DMS53 (cell line): ENCODE measurements at regions not wholly inside any gene's neighbourhood (a gene's known extent, or its start where the extent isn't known, plus 50 kb on each side); places are given as distances from the start of the nearest gene placed in this dataset.
"Not testable (repeated sequence)": the region's sequence is repeated elsewhere in the genome, so short reads cannot be mapped to it uniquely, and the experiment has no call there.

Experiments used
- DNase-seq: peaks from one replicate; lab custom pipeline; 2025; lab: John Stamatoyannopoulos, UW

- DNase-seq = peak; percentile 87
Measured at GRCh38 chr4:114287079-114287696, 307.7 kb upstream of the ARSJ start.

- DNase-seq = no peak
Measured at GRCh38 chr4:114296126-114296525, 302.5 kb upstream of the UGT8 start.

GRCh38 chr4:114302472-114302871, 296.1 kb upstream of the UGT8 start:
- no peak for DNase-seq

GRCh38 chr4:114304046-114304445, 294.6 kb upstream of the UGT8 start:
- DNase-seq = no peak

- DNase-seq = no peak
Measured at GRCh38 chr4:114304567-114304966, 294.0 kb upstream of the UGT8 start.

- DNase-seq = no peak
Measured at GRCh38 chr4:114306946-114307345, 291.7 kb upstream of the UGT8 start.

GRCh38 chr4:114310296-114310925, 288.2 kb upstream of the UGT8 start:
- no peak for DNase-seq

- DNase-seq = peak; percentile 53
Measured at GRCh38 chr4:114311787-114312186, 286.8 kb upstream of the UGT8 start.

- DNase-seq = peak; percentile 80
Measured at GRCh38 chr4:114312338-114312737, 286.3 kb upstream of the UGT8 start.

- DNase-seq = no peak
Measured at GRCh38 chr4:114316789-114317188, 281.8 kb upstream of the UGT8 start.

GRCh38 chr4:114317564-114317963, 281.0 kb upstream of the UGT8 start:
- no peak for DNase-seq

GRCh38 chr4:114318309-114318708, 280.3 kb upstream of the UGT8 start:
- DNase-seq = peak; percentile 21

GRCh38 chr4:114320126-114320525, 278.5 kb upstream of the UGT8 start:
- no peak for DNase-seq

- no peak for DNase-seq
Measured at GRCh38 chr4:114321366-114321765, 277.2 kb upstream of the UGT8 start.

GRCh38 chr4:114323841-114324240, 274.8 kb upstream of the UGT8 start:
- no peak for DNase-seq

GRCh38 chr4:114326358-114326757, 272.2 kb upstream of the UGT8 start:
- no peak for DNase-seq

GRCh38 chr4:114332119-114332518, 266.5 kb upstream of the UGT8 start:
- DNase-seq = no peak

GRCh38 chr4:114334363-114334762, 264.2 kb upstream of the UGT8 start:
- not testable (repeated sequence) for DNase-seq

GRCh38 chr4:114334884-114335330, 263.7 kb upstream of the UGT8 start:
- no peak for DNase-seq

- no peak for DNase-seq
Measured at GRCh38 chr4:114335339-114335738, 263.3 kb upstream of the UGT8 start.

GRCh38 chr4:114343015-114343414, 255.6 kb upstream of the UGT8 start:
- DNase-seq = no peak

GRCh38 chr4:114349543-114350175, 248.9 kb upstream of the UGT8 start:
- DNase-seq = no peak

GRCh38 chr4:114358901-114359300, 239.7 kb upstream of the UGT8 start:
- DNase-seq = no peak
